ENCODE measurements at regions not wholly inside any gene's neighbourhood (a gene's known extent, or its start where the extent isn't known, plus 50 kb on each side); places are given as distances from the start of the nearest gene placed in this dataset.

- H3K27me3 Mint-ChIP-seq: no peaks in the 10 kb centered on the region
- H3K4me2 ChIP-seq (replicated peaks; ENCODE audit: low read depth, low read length, poor library complexity, severe bottlenecking): no peak overlapping the region
- CTCF ChIA-PET: no interaction called here
These were observed 195.5 kb downstream of the SIM1 start for GRCh38 chr6:100269189-100269588.

GRCh38 chr6:100268326-100268725 is 196.4 kb downstream of the SIM1 start:
- Histone ChIP-seq H3K27ac (ENCODE audit: low read length in 2 of 2) (no peak overlapping the region), H2AFZ (ENCODE audit: insufficient read depth, low read depth, low read length, poor library complexity, severe bottlenecking) (no peak overlapping the region), H3K9me3 (ENCODE audit: control extremely low read depth in 1 of 3, control insufficient read depth in 2 of 3, insufficient read depth in 1 of 3, low read length in 2 of 3) (no peaks in the 10 kb centered on the region), H4K20me1 (ENCODE audit: control insufficient read depth, insufficient read depth, low read length, poor library complexity, severe bottlenecking) (no peaks in the 10 kb centered on the region), H3K27me3 (replicated peaks in 1 of 4; ENCODE audit: control extremely low read depth in 1 of 4, control insufficient read depth in 3 of 4, insufficient read depth in 4 of 4, low read length in 3 of 4) (no peaks in the 10 kb centered on the region), H3K36me3 (replicated peaks in 1 of 2; ENCODE audit: control extremely low read depth in 1 of 2, control insufficient read depth in 1 of 2, extremely low read depth in 1 of 2, insufficient read depth in 2 of 2, low read length in 1 of 2) (no peaks in the 10 kb centered on the region), H3K4me1 (ENCODE audit: control insufficient read depth in 2 of 2, insufficient read depth in 2 of 2, low read length in 2 of 2) (no peaks in the 10 kb centered on the region), H3K4me3 (ENCODE audit: control extremely low read depth in 1 of 5, extremely low read depth in 1 of 5, insufficient read depth in 1 of 5, low read depth in 2 of 5, low read length in 4 of 5) (no peak overlapping the region), H3K4me2 (replicated peaks; ENCODE audit: low read depth, low read length, poor library complexity, severe bottlenecking) (no peak overlapping the region), H3K79me2 (ENCODE audit: control insufficient read depth, insufficient read depth, low read length) (no peaks in the 10 kb centered on the region), H3K9ac (ENCODE audit: low read length) (no peak overlapping the region)
- 100% methylated on average over 2 of the region's 4 CpGs for WGBS (ENCODE audit: insufficient coverage)
- Mint-ChIP-seq H3K9me3 (ENCODE audit: insufficient read depth) (no peaks in the 10 kb centered on the region), H3K4me1 (no peaks in the 10 kb centered on the region), H3K27ac (no peak overlapping the region), H3K4me3 (no peak overlapping the region), H3K27me3 (no peaks in the 10 kb centered on the region)
- DNase-seq: no peak
- TF ChIP-seq CTCF (IDR thresholded peaks at IDR 0.05) (no peak), EZH2 (IDR thresholded peaks at IDR 0.05; ENCODE audit: borderline replicate concordance, insufficient read depth, low read depth, low read length, poor library complexity, severe bottlenecking) (no peak)
- ChIA-PET CTCF (no interaction called here), POLR2A (no interaction called here)
- intact Hi-C loops (cut with micrococcal nuclease): no loop called here
- ATAC-seq (ENCODE audit: low read depth): no peak

More at GRCh38 chr6:100269189-100269588, 195.5 kb downstream of the SIM1 start:
- Histone ChIP-seq H3K9ac (ENCODE audit: low read length) (no peak overlapping the region), H3K4me1 (ENCODE audit: control insufficient read depth in 2 of 2, insufficient read depth in 2 of 2, low read length in 2 of 2) (no peaks in the 10 kb centered on the region), H3K9me3 (ENCODE audit: control extremely low read depth in 1 of 3, control insufficient read depth in 2 of 3, insufficient read depth in 1 of 3, low read length in 2 of 3) (no peaks in the 10 kb centered on the region), H3K4me3 (ENCODE audit: control extremely low read depth in 1 of 5, extremely low read depth in 1 of 5, insufficient read depth in 1 of 5, low read depth in 2 of 5, low read length in 4 of 5) (no peak overlapping the region), H4K20me1 (ENCODE audit: control insufficient read depth, insufficient read depth, low read length, poor library complexity, severe bottlenecking) (no peaks in the 10 kb centered on the region), H2AFZ (ENCODE audit: insufficient read depth, low read depth, low read length, poor library complexity, severe bottlenecking) (no peak overlapping the region), H3K79me2 (ENCODE audit: control insufficient read depth, insufficient read depth, low read length) (no peaks in the 10 kb centered on the region), H3K27me3 (replicated peaks in 1 of 4; ENCODE audit: control extremely low read depth in 1 of 4, control insufficient read depth in 3 of 4, insufficient read depth in 4 of 4, low read length in 3 of 4) (no peaks in the 10 kb centered on the region), H3K36me3 (replicated peaks in 1 of 2; ENCODE audit: control extremely low read depth in 1 of 2, control insufficient read depth in 1 of 2, extremely low read depth in 1 of 2, insufficient read depth in 2 of 2, low read length in 1 of 2) (no peaks in the 10 kb centered on the region), H3K27ac (ENCODE audit: low read length in 2 of 2) (no peak overlapping the region)
- intact Hi-C loops (cut with micrococcal nuclease): no loop called here
- no peak overlapping the region for H3K4me3 Mint-ChIP-seq
- no peak for TF ChIP-seq EZH2 (IDR thresholded peaks at IDR 0.05; ENCODE audit: borderline replicate concordance, insufficient read depth, low read depth, low read length, poor library complexity, severe bottlenecking)
- TF ChIP-seq CTCF (IDR thresholded peaks at IDR 0.05): no peak
- DNase-seq (no peak), ATAC-seq (ENCODE audit: low read depth) (no peak)
- H3K9me3 Mint-ChIP-seq (ENCODE audit: insufficient read depth): no peaks in the 10 kb centered on the region
- no peak overlapping the region for H3K27ac Mint-ChIP-seq
- 100% methylated on average over 1 of the region's 2 CpGs for WGBS (ENCODE audit: insufficient coverage)
- no peaks in the 10 kb centered on the region for H3K4me1 Mint-ChIP-seq
- POLR2A ChIA-PET: no interaction called here
